ENCODE measurements at regions not wholly inside any gene's neighbourhood (a gene's known extent, or its start where the extent isn't known, plus 50 kb on each side); places are given as distances from the start of the nearest gene placed in this dataset.

DNA sequence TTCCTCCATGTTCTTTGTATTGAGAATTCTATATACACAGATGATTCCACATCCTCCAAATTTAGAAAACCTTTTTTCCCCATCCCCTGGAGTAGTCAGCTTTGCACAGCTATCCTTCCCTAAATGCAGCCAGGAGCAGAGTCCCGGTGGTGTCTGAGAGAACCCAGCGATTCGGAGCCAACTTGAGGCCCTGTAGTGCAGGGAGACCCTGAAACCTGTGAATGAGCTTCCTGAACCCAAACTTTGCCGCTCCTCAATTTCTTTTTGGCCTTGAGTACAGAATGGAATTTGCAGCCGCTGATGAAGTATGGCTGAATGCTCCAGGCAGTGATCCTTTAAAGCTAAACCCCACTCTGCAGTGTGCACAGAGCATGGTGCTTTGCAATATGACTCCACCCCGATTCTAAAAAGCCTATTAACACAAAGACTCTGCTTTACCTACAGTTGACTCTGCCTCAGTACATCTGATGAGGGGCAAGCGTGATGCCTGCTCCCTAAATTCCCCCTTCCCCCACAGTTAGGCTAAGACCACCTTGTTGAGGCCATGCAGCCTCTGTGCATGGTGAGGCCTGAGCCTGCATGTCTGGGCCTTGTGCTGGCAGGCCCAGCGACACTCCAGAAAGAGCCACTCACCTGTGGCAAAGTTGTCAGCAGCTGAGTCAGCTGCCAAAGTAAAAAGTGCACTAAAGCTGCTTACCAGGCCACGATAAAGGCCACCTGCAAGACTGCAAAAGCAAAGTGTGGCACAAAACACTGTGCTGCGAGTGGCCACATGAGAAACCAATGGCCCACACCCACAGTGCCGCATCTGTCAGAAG is 82.1 kb downstream of the PLEKHG1 start (continued):
- TF ChIP-seq, protein P1, sequence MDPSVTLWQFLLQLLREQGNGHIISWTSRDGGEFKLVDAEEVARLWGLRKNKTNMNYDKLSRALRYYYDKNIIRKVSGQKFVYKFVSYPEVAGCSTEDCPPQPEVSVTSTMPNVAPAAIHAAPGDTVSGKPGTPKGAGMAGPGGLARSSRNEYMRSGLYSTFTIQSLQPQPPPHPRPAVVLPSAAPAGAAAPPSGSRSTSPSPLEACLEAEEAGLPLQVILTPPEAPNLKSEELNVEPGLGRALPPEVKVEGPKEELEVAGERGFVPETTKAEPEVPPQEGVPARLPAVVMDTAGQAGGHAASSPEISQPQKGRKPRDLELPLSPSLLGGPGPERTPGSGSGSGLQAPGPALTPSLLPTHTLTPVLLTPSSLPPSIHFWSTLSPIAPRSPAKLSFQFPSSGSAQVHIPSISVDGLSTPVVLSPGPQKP (IDR thresholded peaks at IDR 0.05; ENCODE audit: low read depth, low read length) = no peak
- TF ChIP-seq, protein P2, sequence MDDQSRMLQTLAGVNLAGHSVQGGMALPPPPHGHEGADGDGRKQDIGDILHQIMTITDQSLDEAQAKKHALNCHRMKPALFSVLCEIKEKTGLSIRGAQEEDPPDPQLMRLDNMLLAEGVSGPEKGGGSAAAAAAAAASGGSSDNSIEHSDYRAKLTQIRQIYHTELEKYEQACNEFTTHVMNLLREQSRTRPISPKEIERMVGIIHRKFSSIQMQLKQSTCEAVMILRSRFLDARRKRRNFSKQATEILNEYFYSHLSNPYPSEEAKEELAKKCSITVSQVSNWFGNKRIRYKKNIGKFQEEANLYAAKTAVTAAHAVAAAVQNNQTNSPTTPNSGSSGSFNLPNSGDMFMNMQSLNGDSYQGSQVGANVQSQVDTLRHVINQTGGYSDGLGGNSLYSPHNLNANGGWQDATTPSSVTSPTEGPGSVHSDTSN (IDR thresholded peaks at IDR 0.05; ENCODE audit: insufficient replicate concordance, low read depth, low read length) = no peak
- TF ChIP-seq CBFB (IDR thresholded peaks at IDR 0.05; ENCODE audit: low read depth) (no peak), TCF12 (IDR thresholded peaks at IDR 0.05; ENCODE audit: low read depth, low read length) (no peak), POU2F2 (IDR thresholded peaks at IDR 0.05; ENCODE audit: borderline replicate concordance, low read depth, low read length) (no peak)

DNA sequence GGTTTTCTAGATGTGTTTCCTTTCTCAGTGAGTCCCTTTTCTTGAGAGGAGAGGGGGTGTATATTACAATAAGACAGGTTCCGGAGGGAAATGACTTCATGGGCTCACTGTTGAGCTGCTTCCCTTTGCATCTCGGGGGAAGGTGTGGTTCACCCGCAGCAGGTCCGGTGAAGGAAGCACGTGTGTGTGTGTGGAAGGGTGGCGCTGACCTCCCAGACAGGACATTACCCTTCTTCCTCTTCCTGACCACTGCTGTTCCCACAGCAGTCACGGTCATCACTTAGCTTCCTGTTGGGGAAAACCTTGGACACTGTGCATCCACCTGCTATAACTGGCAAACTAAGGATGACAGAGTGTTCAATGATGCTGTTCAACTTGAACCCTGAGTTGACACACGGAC is 83.6 kb downstream of the PLEKHG1 start:
- no peaks in the 10 kb centered on the region for H4K20me1 ChIP-seq (ENCODE audit: control insufficient read depth, insufficient read depth)
- FAIRE-seq = no peak
- no peaks in the 10 kb centered on the region for H3K36me3 ChIP-seq (ENCODE audit: control insufficient read depth in 2 of 2, insufficient read depth in 2 of 2, low read length in 1 of 2)
- no peak for TF ChIP-seq SMC3 (IDR thresholded peaks at IDR 0.05; ENCODE audit: borderline replicate concordance, low read length)
- peak; percentile 10; the same call in 1 of the 2 replicates for TF ChIP-seq RUNX3 (IDR thresholded peaks at IDR 0.05; ENCODE audit: low read length)
- no peak for TF ChIP-seq KAT2A (conservative IDR thresholded peaks at IDR 0.05; ENCODE audit: control insufficient read depth, low read depth, low read length)
- ChIA-PET RAD21 (ENCODE audit: unreplicated experiment) (no interaction called here), CTCF (interaction anchor here (0.7 to 1.1 kb wide), 2 partner anchors 58 to 131 kb away, joined by 3 read pairs; no protein-coding TSS in a partner anchor), SMC1A (ENCODE audit: uncharacterized antibody, unreplicated experiment) (interaction anchor here (0.8 to 1.8 kb wide), 2 partner anchors 9 to 265 kb away, joined by 3 to 7 read pairs; no protein-coding TSS in a partner anchor), POLR2A (no interaction called here)
- in situ Hi-C loops (cut with MboI) = no loop called here
- H3K9me3 ChIP-seq (replicated peaks; ENCODE audit: control insufficient read depth, insufficient read depth, low read length) = no peaks in the 10 kb centered on the region; the same call in 2 of the 3 replicates
- no peak overlapping the region for H3K9ac ChIP-seq (ENCODE audit: control insufficient read depth, insufficient read depth, low read length)
- BruUV-seq (replicated peaks) = no TSS peak
- no peak for DNase-seq (ENCODE audit: low read depth, low spot score)
- H3K4me3 ChIP-seq = no peak overlapping the region
- no peak overlapping the region for H3K4me2 ChIP-seq (ENCODE audit: control insufficient read depth, insufficient read depth)
- WGBS (ENCODE audit: insufficient coverage, insufficient replicate concordance, low lambda C conversion rate, missing lambda C conversion rate) = 14% methylated on average over 8 of the region's 8 CpGs
- H3K79me2 ChIP-seq (ENCODE audit: control insufficient read depth, insufficient read depth, low read length) = no peaks in the 10 kb centered on the region
- peak; percentile 17; the same call in 1 of the 3 replicates for ATAC-seq
- no peaks in the 10 kb centered on the region; the same call in 1 of the 2 replicates for H3K4me1 ChIP-seq (ENCODE audit: control insufficient read depth, insufficient read depth, low read length)
- no peak overlapping the region for H3K27ac ChIP-seq (ENCODE audit: control insufficient read depth, insufficient read depth)
- no peaks in the 10 kb centered on the region; a peak in 1 of 4 replicates for H3K27me3 ChIP-seq (replicated peaks in 1 of 2; ENCODE audit: control insufficient read depth in 2 of 2, insufficient read depth in 2 of 2, low read length in 1 of 2)
- intact Hi-C loops (cut with micrococcal nuclease; ENCODE audit: unreplicated experiment) = no loop called here
- H2AFZ ChIP-seq (ENCODE audit: control insufficient read depth, low read depth, low read length) = no peak overlapping the region

Data from GM12878 (cell line).